Activated T-cell treated with anti-CD3 and anti-CD28 coated beads for 24 hours (primary cell): ENCODE measurements at regions not wholly inside any gene's neighbourhood (a gene's known extent, or its start where the extent isn't known, plus 50 kb on each side); places are given as distances from the start of the nearest gene placed in this dataset.
"Not testable (repeated sequence)": the region's sequence is repeated elsewhere in the genome, so short reads cannot be mapped to it uniquely, and the experiment has no call there.

Experiments used
- DNase-seq: peaks from one replicate; pipeline ENCODE4 v3.0.0-alpha.2; 2020; ENCODE audit warnings: low read depth

DNA sequence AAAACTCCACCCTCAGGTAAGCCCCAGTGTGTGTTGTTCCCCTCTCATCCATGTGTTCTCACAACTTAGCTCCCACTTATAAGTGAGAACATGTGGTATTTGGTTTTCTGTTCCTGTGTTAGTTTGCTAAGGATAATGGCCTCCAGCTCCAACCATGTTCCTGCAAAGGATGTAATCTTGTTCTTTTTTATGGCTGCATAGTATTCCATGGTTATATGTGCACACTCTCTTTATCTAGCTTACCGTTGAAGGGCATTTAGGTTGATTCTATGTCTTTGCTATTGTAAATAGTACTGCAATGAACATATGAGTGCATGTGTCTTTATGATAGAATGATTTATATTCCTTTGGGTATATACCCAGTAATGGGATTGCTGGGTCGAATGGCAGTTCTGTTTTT, 124.4 kb upstream of the RANBP3L start:
- DNase-seq, result not testable (repeated sequence)

DNA sequence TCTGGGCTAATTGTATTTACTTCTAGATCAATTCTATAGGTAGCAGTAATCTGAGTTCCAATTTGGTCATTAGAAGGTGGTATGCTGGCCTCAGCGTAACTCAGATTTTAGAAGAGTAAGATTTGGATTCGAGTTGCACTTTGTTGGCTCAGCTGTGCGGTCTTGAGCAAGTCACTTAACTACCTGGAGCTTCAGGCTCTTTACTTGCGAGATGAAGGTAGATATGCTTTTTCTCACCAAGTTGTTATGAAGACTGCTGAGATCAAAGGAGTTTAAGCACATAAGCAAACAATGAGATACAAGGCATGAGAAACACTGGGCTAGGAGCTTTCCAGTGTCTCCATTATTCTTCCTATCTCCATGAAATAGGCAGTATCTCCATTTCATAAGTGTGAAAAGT, 133.8 kb upstream of the RANBP3L start:
- no peak for DNase-seq

- DNase-seq, result no peak
These were observed 134.6 kb upstream of the RANBP3L start for GRCh38 chr5:36436306-36436705.

- no peak for DNase-seq
These were observed 137.3 kb upstream of the RANBP3L start for GRCh38 chr5:36438765-36439561.

DNA sequence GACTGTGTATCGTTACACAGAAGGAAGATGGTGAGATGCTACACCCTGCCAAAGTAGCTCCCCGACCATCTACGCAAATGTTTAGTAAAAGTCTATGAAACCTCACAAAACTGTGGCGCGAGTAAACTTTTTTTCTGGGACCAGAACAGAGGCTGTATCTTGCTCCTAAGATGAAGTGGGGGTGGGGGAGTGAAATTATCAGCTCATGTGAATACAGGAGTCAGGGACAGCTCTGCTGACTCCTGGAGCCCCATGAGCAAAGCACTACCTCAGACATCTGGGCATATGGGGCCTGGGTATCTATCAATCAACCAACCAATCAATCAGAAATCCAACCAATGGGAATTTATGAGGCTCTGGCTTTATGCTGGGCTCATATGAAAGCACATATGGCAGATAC, 138.6 kb upstream of the RANBP3L start:
- no peak for DNase-seq

GRCh38 chr5:36441280-36441679, 139.6 kb upstream of the RANBP3L start:
- DNase-seq, result no peak

DNA sequence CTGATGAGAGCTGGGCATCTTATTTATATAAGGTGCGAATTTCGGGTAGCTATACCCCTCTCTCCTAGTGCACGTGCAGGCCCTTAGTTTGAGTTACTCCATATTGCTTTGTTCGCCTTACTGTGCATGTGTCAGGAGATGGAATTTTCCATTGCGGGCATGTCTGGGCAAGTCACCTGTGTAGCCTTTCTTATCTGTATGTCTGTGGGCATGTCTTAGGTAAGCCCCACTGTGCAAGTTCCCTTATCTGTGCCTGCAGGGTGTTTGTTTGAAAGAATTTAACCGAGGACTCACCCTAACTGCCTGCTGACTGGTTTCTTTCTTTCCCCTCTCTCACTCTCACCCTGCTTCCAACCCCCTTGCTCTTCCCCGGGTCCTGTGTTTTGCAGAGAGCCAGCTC, 140.7 kb upstream of the RANBP3L start:
- DNase-seq, result no peak

DNA sequence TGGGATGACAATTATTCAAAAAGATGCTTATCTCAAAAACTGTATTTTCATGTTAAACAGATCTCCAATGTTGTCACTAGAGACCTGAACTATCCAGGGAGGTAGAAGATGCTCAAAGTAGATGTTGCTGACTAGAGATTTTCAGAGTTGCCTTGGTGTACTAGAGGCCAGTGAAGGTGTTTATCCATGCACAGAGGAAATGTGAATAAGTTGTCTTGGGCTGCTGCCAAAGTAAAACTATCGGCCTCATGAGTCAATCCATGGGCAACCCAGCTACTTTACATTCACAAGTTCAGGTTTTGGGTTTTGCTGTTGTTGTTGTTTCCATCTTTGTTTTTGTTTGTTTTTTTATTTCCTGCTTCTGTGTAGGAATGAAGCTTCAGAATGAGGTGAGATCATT, 141.1 kb upstream of the RANBP3L start:
- no peak for DNase-seq

DNA sequence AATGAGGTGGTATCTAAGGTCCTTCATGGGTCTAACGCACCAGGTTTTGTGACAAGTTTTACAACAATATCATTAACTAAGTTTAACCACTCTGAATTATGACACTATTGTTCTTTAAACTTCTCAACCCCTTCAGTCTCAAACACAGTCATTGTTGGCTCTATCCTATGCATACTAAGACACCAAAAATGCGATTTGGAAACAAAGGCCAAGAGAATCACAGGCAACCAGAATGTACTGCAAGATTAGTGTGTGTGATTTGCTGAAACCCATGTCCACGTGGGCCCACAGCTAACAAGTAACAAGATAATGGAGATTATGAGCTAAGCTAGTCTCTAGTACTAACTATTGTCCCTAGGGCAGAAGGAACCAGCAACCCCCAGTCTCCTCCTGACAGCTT, 142.2 kb upstream of the RANBP3L start:
- no peak for DNase-seq

- no peak for DNase-seq
These were observed 143.1 kb upstream of the RANBP3L start for GRCh38 chr5:36444582-36445418.

GRCh38 chr5:36447776-36448175, 146.1 kb upstream of the RANBP3L start:
- no peak for DNase-seq

DNA sequence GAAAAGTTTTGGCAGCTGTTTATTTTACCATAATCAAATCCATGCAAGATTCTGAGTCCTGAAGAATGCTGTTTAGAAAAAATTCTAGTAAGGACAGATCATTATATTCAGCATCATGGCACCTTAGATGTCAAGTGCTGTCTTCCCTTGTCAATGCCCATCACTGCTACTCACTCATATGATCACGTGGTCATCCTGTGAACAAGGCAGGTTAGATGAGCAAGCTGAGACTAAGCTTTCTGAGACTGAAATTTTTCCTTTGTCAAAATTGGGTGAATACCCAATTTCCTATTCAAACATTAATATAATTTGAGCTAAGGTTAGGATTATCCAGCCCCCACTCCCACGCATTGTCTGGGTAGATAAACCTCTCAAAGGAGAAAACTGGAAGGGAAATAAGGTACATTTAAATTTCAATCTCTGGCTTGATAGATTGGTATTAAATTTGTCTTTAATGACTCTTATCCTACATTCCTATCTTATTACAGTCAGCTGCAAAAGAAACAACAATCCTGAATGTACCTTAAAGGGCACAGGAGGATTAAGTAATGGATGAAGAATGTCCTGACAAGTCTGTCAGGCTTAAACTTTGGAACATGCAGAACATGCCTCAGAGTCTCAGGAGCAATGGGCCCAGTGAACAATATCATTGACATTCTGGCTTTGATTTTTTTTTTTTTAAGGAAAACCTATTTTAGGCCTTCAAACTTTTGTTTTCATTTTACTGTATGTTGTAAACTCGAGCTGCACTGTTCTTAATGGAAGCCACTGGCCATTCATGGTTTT, 148.7 kb upstream of the RANBP3L start:
- no peak for DNase-seq

- DNase-seq, result no peak
These were observed 150.8 kb upstream of the RANBP3L start for GRCh38 chr5:36452424-36453006.

GRCh38 chr5:36457511-36458270, 148.7 kb upstream of the SLC1A3 start:
- no peak for DNase-seq

DNA sequence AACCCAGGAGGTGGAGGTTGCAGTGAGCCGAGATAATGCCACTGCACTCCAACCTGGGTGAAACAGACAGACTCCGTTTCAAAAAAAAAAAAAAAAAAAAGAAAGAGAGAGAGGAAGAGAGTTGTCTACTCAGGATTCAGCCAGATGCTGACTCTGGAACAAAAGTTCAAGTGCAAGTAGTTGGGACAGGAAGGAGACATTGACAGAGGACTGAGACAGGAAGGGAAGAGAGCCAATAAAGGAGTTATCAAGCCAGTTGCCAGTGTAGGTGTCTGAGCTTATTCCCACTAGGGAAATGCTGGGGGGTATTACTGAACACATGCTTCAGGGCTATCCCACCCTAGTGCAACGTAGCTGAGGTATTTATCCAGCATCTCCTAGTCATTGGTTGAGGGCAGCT, 147.7 kb upstream of the SLC1A3 start:
- no peak for DNase-seq

DNA sequence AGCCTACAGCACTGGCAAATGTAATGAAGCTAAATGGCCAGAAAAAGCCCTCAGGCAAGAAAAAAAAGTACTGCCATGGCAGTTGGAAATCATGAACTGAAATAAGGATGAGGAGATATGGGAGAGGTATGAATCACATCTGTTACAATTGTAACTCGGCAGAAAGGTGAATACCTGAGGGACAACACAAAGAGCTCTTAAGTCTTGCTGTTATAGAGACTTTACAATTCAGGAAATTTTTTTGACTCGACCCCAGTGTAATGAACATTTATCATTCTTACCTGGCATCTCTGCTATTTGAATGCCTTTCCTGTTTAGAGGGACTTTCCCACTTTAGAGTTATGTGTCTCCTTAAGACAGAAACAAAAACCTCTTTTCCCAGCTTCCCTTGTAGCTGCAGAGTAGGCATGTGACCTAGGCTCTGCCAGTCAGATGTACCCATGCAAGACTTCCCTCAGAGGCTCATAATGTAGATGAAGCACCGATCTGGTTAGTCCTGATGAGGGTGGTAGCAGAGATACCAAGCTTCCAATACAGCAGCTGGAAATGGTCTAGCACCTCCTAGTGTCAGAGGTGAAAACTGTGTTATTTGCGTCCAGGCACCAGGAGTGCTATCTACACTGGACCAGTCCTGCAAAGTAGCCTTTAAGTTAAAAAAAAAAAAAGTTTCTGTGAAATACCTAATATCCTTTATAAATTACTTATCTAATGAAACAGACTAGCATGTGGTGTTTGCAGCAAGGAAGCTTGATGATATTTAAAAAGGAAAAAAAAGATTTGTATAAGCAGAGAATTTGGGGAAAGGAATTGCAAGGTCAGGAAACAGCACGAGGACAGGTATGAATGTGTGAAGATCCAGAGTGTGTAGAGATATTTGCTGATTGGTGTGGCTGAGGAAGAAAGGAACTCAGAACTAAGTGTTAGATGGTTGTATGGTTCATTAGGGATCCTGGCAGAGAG, 146.9 kb upstream of the SLC1A3 start:
- no peak for DNase-seq

DNA sequence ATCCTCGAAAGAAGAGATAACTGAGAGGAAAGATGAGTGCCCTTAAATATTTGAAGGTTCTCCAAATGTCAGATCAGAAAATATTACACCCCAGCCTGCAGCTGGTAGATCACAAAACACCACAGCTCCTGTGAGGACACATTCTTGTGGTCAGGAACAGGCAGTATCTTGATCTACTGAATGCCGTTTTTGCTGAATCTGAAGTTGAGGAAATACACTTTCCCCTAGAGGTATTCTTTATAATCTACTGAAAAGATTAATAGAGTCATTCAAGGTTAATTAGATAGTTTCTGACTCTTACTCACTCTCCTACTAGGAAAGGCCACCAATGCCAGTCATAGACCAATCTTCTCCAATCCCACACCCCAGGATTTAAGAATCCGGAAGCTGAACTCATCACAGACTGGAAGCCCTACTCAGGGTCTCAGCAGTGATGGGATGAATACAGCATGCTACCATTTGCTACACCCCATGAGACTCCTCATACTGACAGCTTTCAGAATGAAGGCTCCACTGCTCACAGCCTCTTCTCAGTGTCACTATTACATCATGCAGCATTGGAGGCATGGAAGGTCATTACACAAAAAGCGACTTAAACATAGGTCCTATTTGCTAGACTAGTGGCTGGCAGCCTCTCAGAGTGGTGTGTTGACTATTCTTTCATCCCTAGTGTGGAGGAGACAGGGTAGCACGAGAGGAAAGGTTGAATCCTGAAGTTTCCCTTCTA, 143.9 kb upstream of the SLC1A3 start:
- no peak for DNase-seq

- DNase-seq, result not testable (repeated sequence)
These were observed 130.5 kb upstream of the SLC1A3 start for GRCh38 chr5:36475942-36476341.

DNA sequence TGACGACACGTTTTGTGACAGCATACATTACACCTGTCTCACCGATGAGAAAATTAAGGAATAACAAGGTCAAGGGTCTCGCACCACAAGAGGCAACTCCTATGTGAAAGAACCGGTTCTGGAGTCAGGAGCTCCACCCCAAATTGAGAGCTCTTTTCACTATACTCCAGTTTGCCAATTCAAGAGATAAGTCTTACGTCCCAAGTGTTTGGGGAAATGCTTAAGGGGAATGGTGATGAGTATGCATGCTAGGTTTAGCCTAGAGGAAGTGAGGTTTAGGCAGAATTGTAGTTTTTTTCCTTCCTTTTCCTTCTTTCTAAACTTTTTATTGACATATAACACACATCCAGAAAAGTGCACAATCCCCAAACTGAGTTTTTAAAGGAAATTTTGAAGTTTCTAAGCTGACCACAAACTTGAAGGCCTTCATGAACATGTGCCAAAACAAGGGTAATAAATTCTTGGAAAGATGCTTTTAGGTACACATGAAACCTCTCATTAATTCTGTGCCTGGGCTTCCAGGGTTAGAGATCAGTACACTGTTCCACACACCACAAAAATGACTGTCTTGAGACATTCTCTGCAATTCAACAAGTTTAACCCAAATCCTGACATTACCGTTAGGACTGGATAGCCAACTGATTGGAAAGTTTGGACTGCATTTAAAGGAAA, 127.6 kb upstream of the SLC1A3 start:
- DNase-seq, result no peak
